HCT116 (cell line): ENCODE measurements at regions not wholly inside any gene's neighbourhood (a gene's known extent, or its start where the extent isn't known, plus 50 kb on each side); places are given as distances from the start of the nearest gene placed in this dataset.

Experiments used
- ATAC-seq: fragments of 200-7000 bp; cut with Tn5 transposase; 2 replicates; pipeline ENCODE4 v1.9.1; 2020; ENCODE audit warnings: mild to moderate bottlenecking, moderate library complexity
- BruUV-seq: library from RNA; stranded (reverse); fragments of 400-500 nt; replicated peaks from 2 replicates; lab custom pipeline; 2021; lab: Mats Ljungman, UMichigan
- CTCF ChIA-PET: fragments of 300-600 bp; sonication (Branson Sonifier 250); formaldehyde crosslinking; loops from one replicate; lab custom pipeline; 2021; ENCODE audit warnings: antibody characterized with exemption; lab: Charles Lee
- POLR2A ChIA-PET: fragments of 300-600, 350-600 bp; sonication (Branson Sonifier 250); formaldehyde crosslinking; loops from one replicate; lab custom pipeline; 2021; ENCODE audit warnings: antibody characterized with exemption; lab: Charles Lee
- RAD21 ChIA-PET, 2 experiments: fragments of 300-600 bp; sonication (Branson Sonifier 250); formaldehyde crosslinking; loops; one replicate each; lab custom pipeline; 2023; ENCODE audit warnings: low total read pairs in 2 of 2; ENCODE audit not compliant: uncharacterized antibody in 2 of 2, unreplicated experiment in 2 of 2, low non-redundant PET in 1 of 2; lab: Charles Lee
- DNase-seq: peaks from one replicate; pipeline ENCODE4 v3.0.0-alpha.2; 2010; ENCODE audit warnings: low read depth, low spot score
- H2AFZ ChIP-seq: fragments of 200-600 bp; shearing (Covaris generic), sonication (generic); 2 replicates; pipeline ENCODE4 v1.6.1; 2017; ENCODE audit warnings: low read depth, mixed run types, mixed read lengths, antibody characterized with exemption, low read length; ENCODE audit not compliant: poor library complexity, severe bottlenecking
- H3K27ac ChIP-seq: 2 replicates; pipeline ENCODE4 v1.5.1; 2012; ENCODE audit warnings: low read depth, low read length
- H3K27me3 ChIP-seq: fragments of 200-600 bp; sonication (generic); 2 replicates; pipeline ENCODE4 v1.6.1; 2016; ENCODE audit warnings: mixed run types, low read length, mixed read lengths; ENCODE audit not compliant: insufficient read depth
- H3K36me3 ChIP-seq, 2 experiments: fragments of 200-500 bp in 1 of 2; fragments of 200-600 bp in 1 of 2; sonication (Bioruptor generic) in 1 of 2; sonication (generic) in 1 of 2; 2 replicates each; pipeline versions ENCODE4 v1.5.1 to v1.6.1; 2014 to 2016; ENCODE audit warnings: low read length in 2 of 2, inconsistent platforms in 1 of 2, mixed read lengths in 1 of 2, mixed run types in 1 of 2; ENCODE audit not compliant: insufficient read depth in 2 of 2, control insufficient read depth in 1 of 2
- H3K4me1 ChIP-seq, 2 experiments: fragments of 200-600 bp in 1 of 2; sonication (generic) in 1 of 2; 2 replicates each; pipeline versions ENCODE4 v1.5.1 to v1.6.1; 2012 to 2017; ENCODE audit warnings: low read length in 2 of 2, inconsistent platforms in 1 of 2, mild to moderate bottlenecking in 1 of 2, mixed read lengths in 1 of 2, mixed run types in 1 of 2, moderate library complexity in 1 of 2; ENCODE audit not compliant: insufficient read depth in 2 of 2, control insufficient read depth in 1 of 2
- H3K4me2 ChIP-seq: fragments of 200-600 bp; sonication (generic); 2 replicates; pipeline ENCODE4 v1.6.1; 2017; ENCODE audit warnings: mixed run types, low read length, mixed read lengths
- H3K4me3 ChIP-seq, 2 experiments: fragments of 200-600 bp in 1 of 2; sonication (generic) in 1 of 2; replicated peaks in 1 of 2; 2 replicates each; pipeline ENCODE4 v1.5.1; 2011 to 2016; ENCODE audit warnings: low read length in 2 of 2, control low read depth in 1 of 2, low read depth in 1 of 2, mild to moderate bottlenecking in 1 of 2, mixed read lengths in 1 of 2, mixed run types in 1 of 2
- H3K79me2 ChIP-seq: fragments of 200-600 bp; sonication (generic); 2 replicates; pipeline ENCODE4 v1.6.1; 2017; ENCODE audit warnings: mild to moderate bottlenecking, mixed run types, low read length, moderate library complexity, mixed read lengths; ENCODE audit not compliant: insufficient read depth
- H3K9ac ChIP-seq: fragments of 200-600 bp; sonication (generic); 2 replicates; pipeline ENCODE4 v1.6.1; 2016; ENCODE audit warnings: low read length, mixed read lengths
- H3K9me2 ChIP-seq: fragments of 200-600 bp; sonication (generic), shearing (Covaris generic); 2 replicates; pipeline ENCODE4 v1.6.1; 2017; ENCODE audit warnings: mixed run types, mild to moderate bottlenecking, moderate library complexity; ENCODE audit not compliant: insufficient read depth
- H3K9me3 ChIP-seq, 2 experiments: fragments of 200-500 bp in 1 of 2; fragments of 200-600 bp in 1 of 2; sonication (Bioruptor generic) in 1 of 2; sonication (generic) in 1 of 2; 2 replicates each; pipeline ENCODE4 v1.6.1; 2014 to 2017; ENCODE audit warnings: low read length in 2 of 2, mixed read lengths in 2 of 2, inconsistent platforms in 1 of 2, low read depth in 1 of 2, mild to moderate bottlenecking in 1 of 2, mixed run types in 1 of 2, moderate library complexity in 1 of 2; ENCODE audit not compliant: control insufficient read depth in 1 of 2, insufficient read depth in 1 of 2
- H4K20me1 ChIP-seq: fragments of 200-600 bp; sonication (generic), shearing (Covaris generic); 2 replicates; pipeline ENCODE4 v1.6.1; 2017; ENCODE audit warnings: mixed run types, mild to moderate bottlenecking, moderate library complexity; ENCODE audit not compliant: insufficient read depth
- CBX3 ChIP-seq: IDR thresholded peaks from 2 replicates; pipeline ENCODE4 v1.6.1; 2012; ENCODE audit warnings: low read depth
- CEBPB ChIP-seq: IDR thresholded peaks from 2 replicates; pipeline ENCODE4 v1.6.1; 2012; ENCODE audit warnings: low read depth
- EGR1 ChIP-seq: IDR thresholded peaks from 2 replicates; pipeline ENCODE4 v1.6.1; 2012; ENCODE audit warnings: low read depth
- ELF1 ChIP-seq: IDR thresholded peaks from 2 replicates; pipeline ENCODE4 v1.6.1; 2012; ENCODE audit warnings: low read depth, borderline replicate concordance
- EZH2 ChIP-seq: fragments of 200-600 bp; sonication (generic); IDR thresholded peaks from 2 replicates; pipeline ENCODE4 v1.6.1; 2017; ENCODE audit warnings: antibody characterized with exemption, mixed run types
- EZH2phosphoT487 ChIP-seq: fragments of 200-600 bp; IDR thresholded peaks from 2 replicates; pipeline ENCODE4 v1.6.1; 2018; ENCODE audit warnings: antibody characterized with exemption, borderline replicate concordance
- FOSL1 ChIP-seq: IDR thresholded peaks from 2 replicates; pipeline ENCODE4 v1.6.1; 2012; ENCODE audit warnings: low read depth
- JUND ChIP-seq: IDR thresholded peaks from 2 replicates; pipeline ENCODE4 v1.6.1; 2012
- POLR2A ChIP-seq: IDR thresholded peaks from 2 replicates; pipeline ENCODE4 v1.7.0; 2011; ENCODE audit warnings: borderline replicate concordance; ENCODE audit not compliant: insufficient read depth, insufficient read length; ENCODE audit errors: extremely low read depth
- POLR2AphosphoS5 ChIP-seq: IDR thresholded peaks from 2 replicates; pipeline ENCODE4 v1.6.1; 2011; ENCODE audit warnings: mild to moderate bottlenecking, low read depth, low read length, moderate library complexity
- SIN3A ChIP-seq: IDR thresholded peaks from 2 replicates; pipeline ENCODE4 v1.6.1; 2012; ENCODE audit warnings: low read depth
- SP1 ChIP-seq: IDR thresholded peaks from 2 replicates; pipeline ENCODE4 v1.6.1; 2012; ENCODE audit warnings: low read depth
- SRF ChIP-seq: IDR thresholded peaks from 2 replicates; pipeline ENCODE4 v1.6.1; 2012; ENCODE audit warnings: low read depth
- TCF7L2 ChIP-seq: IDR thresholded peaks from 2 replicates; pipeline ENCODE4 v1.7.0; 2011; ENCODE audit warnings: borderline replicate concordance, inconsistent platforms; ENCODE audit not compliant: insufficient read depth, insufficient read length; ENCODE audit errors: extremely low read depth
- YY1 ChIP-seq: IDR thresholded peaks from 2 replicates; pipeline ENCODE4 v1.6.1; 2011; ENCODE audit warnings: low read length, low read depth, moderate library complexity, mild to moderate bottlenecking; ENCODE audit not compliant: insufficient replicate concordance; ENCODE audit errors: extremely low read depth
- ZFX ChIP-seq: fragments of 450-650 bp; IDR thresholded peaks from 2 replicates; pipeline ENCODE4 v1.6.1; 2017
- ZNF274 ChIP-seq: fragments of 200-500 bp; sonication (Bioruptor generic); IDR thresholded peaks from 2 replicates; pipeline ENCODE4 v1.6.1; 2014; ENCODE audit warnings: mild to moderate bottlenecking, low read depth, low read length, inconsistent platforms
- intact Hi-C: fragments of 100-400 bp; cut with micrococcal nuclease; formaldehyde crosslinking; loops from 2 replicates; pipeline ENCODE4 v1.10.0; 2022
- TF ChIP-seq, protein P1 (sequence below), 3 experiments: fragments of 200-600 bp in 1 of 3; sonication (generic) in 1 of 3; IDR thresholded peaks in 2 of 3; conservative IDR thresholded peaks in 1 of 3; 2 replicates each; pipeline ENCODE4 v1.5.1; 2012 to 2017; ENCODE audit warnings: low read depth in 2 of 3, low read length in 2 of 3, antibody characterized with exemption in 1 of 3, borderline replicate concordance in 1 of 3, control low read depth in 1 of 3, mild to moderate bottlenecking in 1 of 3, mixed read lengths in 1 of 3, mixed run types in 1 of 3, moderate library complexity in 1 of 3; ENCODE audit not compliant: insufficient read depth in 1 of 3
- TF ChIP-seq, protein P2 (sequence below): IDR thresholded peaks from 2 replicates; pipeline ENCODE4 v1.6.1; 2012
- TF ChIP-seq, protein P3 (sequence below): IDR thresholded peaks from 2 replicates; pipeline ENCODE4 v1.6.1; 2012; ENCODE audit warnings: low read depth

DNA sequence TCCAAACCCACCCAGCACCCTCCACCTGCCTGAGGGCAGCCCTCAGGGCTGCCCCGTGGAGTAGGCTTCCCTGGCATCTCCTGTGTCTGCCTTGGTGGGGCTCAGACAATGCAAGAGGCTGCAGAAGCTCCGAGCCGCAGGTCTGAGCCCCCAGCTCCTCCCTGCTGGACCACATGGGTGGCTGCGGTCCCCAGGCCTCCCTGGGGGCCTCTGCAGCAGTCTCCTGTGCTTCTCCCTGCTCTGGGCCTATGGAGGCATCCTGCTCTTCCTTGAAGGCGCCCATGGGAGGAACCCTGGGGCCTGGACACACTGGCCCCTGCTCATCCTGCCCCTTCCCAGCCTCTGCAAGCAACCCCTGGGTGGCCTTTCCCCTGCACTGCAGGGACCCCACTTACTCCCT lies 86.1 kb upstream of the ACTRT2 start:
- no peaks in the 10 kb centered on the region for H3K9me2 ChIP-seq
- ChIA-PET RAD21 (no interaction called here), POLR2A (no interaction called here), CTCF (no interaction called here)
- no peaks in the 10 kb centered on the region for H3K79me2 ChIP-seq
- no peak overlapping the region for H3K9ac ChIP-seq
- H3K27me3 ChIP-seq = no peaks in the 10 kb centered on the region
- no peaks in the 10 kb centered on the region for H4K20me1 ChIP-seq
- no peaks in the 10 kb centered on the region; a peak in 1 of 4 replicates for H3K9me3 ChIP-seq
- H2AFZ ChIP-seq = no peak overlapping the region
- H3K36me3 ChIP-seq = no peaks in the 10 kb centered on the region
- no peak overlapping the region for H3K4me2 ChIP-seq
- no peak for TF ChIP-seq POLR2A
- TF ChIP-seq CEBPB = no peak
- TF ChIP-seq JUND = no peak
- TF ChIP-seq, protein P1, sequence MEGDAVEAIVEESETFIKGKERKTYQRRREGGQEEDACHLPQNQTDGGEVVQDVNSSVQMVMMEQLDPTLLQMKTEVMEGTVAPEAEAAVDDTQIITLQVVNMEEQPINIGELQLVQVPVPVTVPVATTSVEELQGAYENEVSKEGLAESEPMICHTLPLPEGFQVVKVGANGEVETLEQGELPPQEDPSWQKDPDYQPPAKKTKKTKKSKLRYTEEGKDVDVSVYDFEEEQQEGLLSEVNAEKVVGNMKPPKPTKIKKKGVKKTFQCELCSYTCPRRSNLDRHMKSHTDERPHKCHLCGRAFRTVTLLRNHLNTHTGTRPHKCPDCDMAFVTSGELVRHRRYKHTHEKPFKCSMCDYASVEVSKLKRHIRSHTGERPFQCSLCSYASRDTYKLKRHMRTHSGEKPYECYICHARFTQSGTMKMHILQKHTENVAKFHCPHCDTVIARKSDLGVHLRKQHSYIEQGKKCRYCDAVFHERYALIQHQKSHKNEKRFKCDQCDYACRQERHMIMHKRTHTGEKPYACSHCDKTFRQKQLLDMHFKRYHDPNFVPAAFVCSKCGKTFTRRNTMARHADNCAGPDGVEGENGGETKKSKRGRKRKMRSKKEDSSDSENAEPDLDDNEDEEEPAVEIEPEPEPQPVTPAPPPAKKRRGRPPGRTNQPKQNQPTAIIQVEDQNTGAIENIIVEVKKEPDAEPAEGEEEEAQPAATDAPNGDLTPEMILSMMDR (IDR thresholded peaks at IDR 0.05 in 2 of 3, conservative IDR thresholded peaks at IDR 0.05 in 1 of 3; ENCODE audit: borderline replicate concordance in 1 of 3, insufficient read depth in 1 of 3, low read depth in 2 of 3, low read length in 2 of 3) = no peak
- TF ChIP-seq, protein P2, sequence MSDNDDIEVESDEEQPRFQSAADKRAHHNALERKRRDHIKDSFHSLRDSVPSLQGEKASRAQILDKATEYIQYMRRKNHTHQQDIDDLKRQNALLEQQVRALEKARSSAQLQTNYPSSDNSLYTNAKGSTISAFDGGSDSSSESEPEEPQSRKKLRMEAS = no peak
- TF ChIP-seq SP1 = no peak
- TF ChIP-seq SIN3A = no peak
- no peak for TF ChIP-seq EZH2
- no peak for TF ChIP-seq EGR1
- TF ChIP-seq ZNF274 = no peak
- no peak for TF ChIP-seq YY1
- TF ChIP-seq POLR2AphosphoS5 = no peak
- no peak for TF ChIP-seq TCF7L2
- no peak for TF ChIP-seq EZH2phosphoT487
- no peak for TF ChIP-seq CBX3
- TF ChIP-seq SRF = no peak
- no peak for TF ChIP-seq ELF1
- TF ChIP-seq FOSL1 = no peak
- TF ChIP-seq, protein P3, sequence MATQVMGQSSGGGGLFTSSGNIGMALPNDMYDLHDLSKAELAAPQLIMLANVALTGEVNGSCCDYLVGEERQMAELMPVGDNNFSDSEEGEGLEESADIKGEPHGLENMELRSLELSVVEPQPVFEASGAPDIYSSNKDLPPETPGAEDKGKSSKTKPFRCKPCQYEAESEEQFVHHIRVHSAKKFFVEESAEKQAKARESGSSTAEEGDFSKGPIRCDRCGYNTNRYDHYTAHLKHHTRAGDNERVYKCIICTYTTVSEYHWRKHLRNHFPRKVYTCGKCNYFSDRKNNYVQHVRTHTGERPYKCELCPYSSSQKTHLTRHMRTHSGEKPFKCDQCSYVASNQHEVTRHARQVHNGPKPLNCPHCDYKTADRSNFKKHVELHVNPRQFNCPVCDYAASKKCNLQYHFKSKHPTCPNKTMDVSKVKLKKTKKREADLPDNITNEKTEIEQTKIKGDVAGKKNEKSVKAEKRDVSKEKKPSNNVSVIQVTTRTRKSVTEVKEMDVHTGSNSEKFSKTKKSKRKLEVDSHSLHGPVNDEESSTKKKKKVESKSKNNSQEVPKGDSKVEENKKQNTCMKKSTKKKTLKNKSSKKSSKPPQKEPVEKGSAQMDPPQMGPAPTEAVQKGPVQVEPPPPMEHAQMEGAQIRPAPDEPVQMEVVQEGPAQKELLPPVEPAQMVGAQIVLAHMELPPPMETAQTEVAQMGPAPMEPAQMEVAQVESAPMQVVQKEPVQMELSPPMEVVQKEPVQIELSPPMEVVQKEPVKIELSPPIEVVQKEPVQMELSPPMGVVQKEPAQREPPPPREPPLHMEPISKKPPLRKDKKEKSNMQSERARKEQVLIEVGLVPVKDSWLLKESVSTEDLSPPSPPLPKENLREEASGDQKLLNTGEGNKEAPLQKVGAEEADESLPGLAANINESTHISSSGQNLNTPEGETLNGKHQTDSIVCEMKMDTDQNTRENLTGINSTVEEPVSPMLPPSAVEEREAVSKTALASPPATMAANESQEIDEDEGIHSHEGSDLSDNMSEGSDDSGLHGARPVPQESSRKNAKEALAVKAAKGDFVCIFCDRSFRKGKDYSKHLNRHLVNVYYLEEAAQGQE = no peak
- no peak for TF ChIP-seq ZFX
- no peak overlapping the region for H3K4me3 ChIP-seq
- intact Hi-C loops = no loop called here
- DNase-seq (no peak), ATAC-seq (no peak)
- BruUV-seq = no TSS peak
- H3K27ac ChIP-seq = no peak overlapping the region
- no peaks in the 10 kb centered on the region for H3K4me1 ChIP-seq
